Psoas muscle (tissue), 7 donors: ENCODE measurements at regions not wholly inside any gene's neighbourhood (a gene's known extent, or its start where the extent isn't known, plus 50 kb on each side); places are given as distances from the start of the nearest gene placed in this dataset.

ENCODE experiments used
- ATAC-seq, 4 donors: fragments of 200-7000 bp; cut with Tn5 transposase; one replicate each; pipeline ENCODE4 v1.9.1; 2020; ENCODE audit warnings: moderate library complexity in 3 of 4, mild to moderate bottlenecking in 2 of 4
- DNase-seq, 2 donors: peaks; one replicate each; pipeline ENCODE4 v3.0.0-alpha.2; 2020
- H3K27ac ChIP-seq: fragments of 200-600 bp; one replicate; pipeline ENCODE4 v1.8.0; 2022
- H3K27me3 ChIP-seq, 3 donors: fragments of 200-600 bp in 1 of 3; one replicate each; pipeline versions ENCODE4 v1.6.1 to v1.8.0; 2013 to 2022; ENCODE audit warnings: low read length in 2 of 3, mild to moderate bottlenecking in 2 of 3, moderate library complexity in 1 of 3; ENCODE audit not compliant: insufficient read depth in 3 of 3
- H3K36me3 ChIP-seq, 2 donors: fragments of 200-600 bp in 1 of 2; one replicate each; pipeline versions ENCODE4 v1.6.1 to v1.8.0; 2013 to 2022; ENCODE audit warnings: low read depth in 1 of 2, mild to moderate bottlenecking in 1 of 2, moderate library complexity in 1 of 2; ENCODE audit not compliant: insufficient read depth in 1 of 2
- H3K4me1 ChIP-seq: fragments of 200-600 bp; one replicate; pipeline ENCODE4 v1.8.0; 2022
- H3K4me3 ChIP-seq: fragments of 200-600 bp; one replicate; pipeline ENCODE4 v1.8.0; 2022; ENCODE audit warnings: mild to moderate bottlenecking
- H3K9me3 ChIP-seq: fragments of 200-600 bp; one replicate; pipeline ENCODE4 v1.8.0; 2022
- WGBS, 3 donors: extraction: QIAGEN DNeasy Blood & Tissue Kit; methylation state at CpG; one replicate each; pipeline versions ENCODE4 v1.1.6 to v1.1.7; 2013; 5-methylcytosine and 5-hydroxymethylcytosine counted together
- intact Hi-C, 2 donors: fragments of 100-400 bp; cut with DNase I; formaldehyde crosslinking; loops; one replicate each; pipeline versions ENCODE4 v1.11.0 to v1.14.2; 2022
- TF ChIP-seq, protein P1 (sequence below): fragments of 200-600 bp; IDR thresholded peaks from one replicate; pipeline ENCODE4 v1.8.0; 2022; ENCODE audit warnings: antibody characterized with exemption
- donor health status: healthy with polysubstance abuse.
- donor health status: DM: no; HTN: no; CAD: no; lungs with moderate emphysema.
- donor health status: Bipolar disorder and iron deficiency.
- donor health status: healthy.
- donor health status: DM: yes; HTN: yes; CAD: no.
- donor health status: DM: no; HTN: no; CAD: no.
- donor health status: DM: yes; HTN: yes; CAD: no.

GRCh38 chr4:181968371-181968770, 274.8 kb upstream of the TENM3 start:
- 73 to 78% (median 75%) methylated on average over 6 of the region's 6 CpGs for WGBS, 3 donors
- no peak for ATAC-seq
- Histone ChIP-seq H3K27me3 (no peaks in the 10 kb centered on the region), H3K36me3 (no peaks in the 10 kb centered on the region), H3K4me1 (no peaks in the 10 kb centered on the region), H3K9me3 (no peaks in the 10 kb centered on the region), H3K27ac (no peak overlapping the region), H3K4me3 (no peak overlapping the region)
- intact Hi-C loops = no loop called here
- TF ChIP-seq, protein P1, sequence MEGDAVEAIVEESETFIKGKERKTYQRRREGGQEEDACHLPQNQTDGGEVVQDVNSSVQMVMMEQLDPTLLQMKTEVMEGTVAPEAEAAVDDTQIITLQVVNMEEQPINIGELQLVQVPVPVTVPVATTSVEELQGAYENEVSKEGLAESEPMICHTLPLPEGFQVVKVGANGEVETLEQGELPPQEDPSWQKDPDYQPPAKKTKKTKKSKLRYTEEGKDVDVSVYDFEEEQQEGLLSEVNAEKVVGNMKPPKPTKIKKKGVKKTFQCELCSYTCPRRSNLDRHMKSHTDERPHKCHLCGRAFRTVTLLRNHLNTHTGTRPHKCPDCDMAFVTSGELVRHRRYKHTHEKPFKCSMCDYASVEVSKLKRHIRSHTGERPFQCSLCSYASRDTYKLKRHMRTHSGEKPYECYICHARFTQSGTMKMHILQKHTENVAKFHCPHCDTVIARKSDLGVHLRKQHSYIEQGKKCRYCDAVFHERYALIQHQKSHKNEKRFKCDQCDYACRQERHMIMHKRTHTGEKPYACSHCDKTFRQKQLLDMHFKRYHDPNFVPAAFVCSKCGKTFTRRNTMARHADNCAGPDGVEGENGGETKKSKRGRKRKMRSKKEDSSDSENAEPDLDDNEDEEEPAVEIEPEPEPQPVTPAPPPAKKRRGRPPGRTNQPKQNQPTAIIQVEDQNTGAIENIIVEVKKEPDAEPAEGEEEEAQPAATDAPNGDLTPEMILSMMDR = no peak
- DNase-seq = no peak

GRCh38 chr4:181969151-181969550, 274.1 kb upstream of the TENM3 start:
- no peak overlapping the region for H3K4me3 ChIP-seq
- H3K27ac ChIP-seq = no peak overlapping the region
- no peaks in the 10 kb centered on the region for H3K27me3 ChIP-seq
- H3K4me1 ChIP-seq = no peaks in the 10 kb centered on the region
- TF ChIP-seq, protein P1 = no peak
- no peaks in the 10 kb centered on the region for H3K36me3 ChIP-seq
- no peak for DNase-seq
- no peak for ATAC-seq
- WGBS, 3 donors = 73 to 74% (median 73%) methylated on average over 5 of the region's 5 CpGs
- intact Hi-C loops = no loop called here
- no peaks in the 10 kb centered on the region for H3K9me3 ChIP-seq

DNA sequence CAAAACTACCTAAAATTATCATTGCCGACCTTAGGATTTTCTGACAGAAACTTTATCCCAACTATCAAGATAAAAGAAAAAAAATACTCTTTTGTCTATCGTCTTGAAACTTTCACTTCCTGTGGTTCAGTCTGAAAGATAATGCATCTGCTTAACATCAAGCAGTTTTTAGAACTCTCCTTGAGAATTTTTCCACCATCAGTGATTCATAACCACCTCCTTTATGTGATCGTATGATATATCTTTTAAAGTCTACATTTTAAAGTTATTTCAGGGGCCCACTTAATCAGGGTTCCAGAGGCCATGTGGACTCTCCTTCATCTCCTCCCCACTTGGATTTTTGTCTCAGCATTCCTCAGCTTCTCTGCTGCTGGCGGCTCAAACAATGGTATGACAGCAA, 272.8 kb upstream of the TENM3 start:
- TF ChIP-seq, protein P1 = no peak
- 69 to 81% (median 75%) methylated on average over 4 of the region's 4 CpGs for WGBS, 3 donors
- Histone ChIP-seq H3K27me3 (no peaks in the 10 kb centered on the region), H3K9me3 (no peaks in the 10 kb centered on the region), H3K27ac (no peak overlapping the region), H3K36me3 (no peaks in the 10 kb centered on the region), H3K4me1 (no peaks in the 10 kb centered on the region), H3K4me3 (no peak overlapping the region)
- DNase-seq = no peak
- intact Hi-C loops = no loop called here
- no peak for ATAC-seq

DNA sequence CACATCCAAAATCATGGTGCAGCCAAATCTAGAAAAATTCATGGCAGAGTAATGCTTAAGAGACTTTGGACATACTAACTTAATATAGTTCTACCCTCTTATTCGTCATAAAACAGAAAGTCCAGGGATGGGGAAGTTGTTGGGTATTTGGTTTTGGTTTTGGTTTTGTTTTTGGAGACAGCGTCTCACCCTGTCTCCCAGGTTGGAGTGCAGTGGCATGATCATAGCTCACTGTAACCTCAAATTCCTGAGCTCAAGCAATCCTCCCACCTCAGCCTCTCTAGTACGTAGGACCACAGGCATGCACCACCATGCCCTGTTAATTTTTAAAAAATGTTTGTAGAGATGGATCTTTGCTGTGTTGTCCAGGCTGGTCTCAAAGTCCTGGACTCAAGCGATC, 271.8 kb upstream of the TENM3 start:
- intact Hi-C loops = no loop called here
- 55 to 69% (median 59%) methylated on average over 4 of the region's 4 CpGs for WGBS, 3 donors

GRCh38 chr4:181971973-181972372, 271.2 kb upstream of the TENM3 start:
- H3K9me3 ChIP-seq = no peaks in the 10 kb centered on the region
- no peaks in the 10 kb centered on the region for H3K4me1 ChIP-seq
- ATAC-seq (no peak), DNase-seq (no peak)
- H3K36me3 ChIP-seq = no peaks in the 10 kb centered on the region
- H3K4me3 ChIP-seq = no peak overlapping the region
- no peaks in the 10 kb centered on the region for H3K27me3 ChIP-seq
- TF ChIP-seq, protein P1 = no peak
- H3K27ac ChIP-seq = no peak overlapping the region
- intact Hi-C loops = no loop called here
- 33 to 43% (median 39%) methylated on average over 3 of the region's 3 CpGs for WGBS, 3 donors

More for the DNA sequence above, 271.8 kb upstream of the TENM3 start:
- TF ChIP-seq, protein P1 = no peak
- no peak overlapping the region for H3K4me3 ChIP-seq
- no peaks in the 10 kb centered on the region for H3K9me3 ChIP-seq
- no peaks in the 10 kb centered on the region for H3K36me3 ChIP-seq
- ATAC-seq (no peak), DNase-seq (no peak)
- H3K27ac ChIP-seq = no peak overlapping the region
- no peaks in the 10 kb centered on the region for H3K27me3 ChIP-seq
- H3K4me1 ChIP-seq = no peaks in the 10 kb centered on the region
